Chondrocyte (in vitro differentiated cells): ENCODE measurements at regions not wholly inside any gene's neighbourhood (a gene's known extent, or its start where the extent isn't known, plus 50 kb on each side); places are given as distances from the start of the nearest gene placed in this dataset.
"Not testable (repeated sequence)": the region's sequence is repeated elsewhere in the genome, so short reads cannot be mapped to it uniquely, and the experiment has no call there.

Experiments used
- DNase-seq: peaks from one replicate; pipeline ENCODE4 v3.0.0; 2021; ENCODE audit warnings: mixed read lengths, low spot score
- H3K27ac Mint-ChIP-seq: one replicate; pipeline ENCODE4 v1.8.0; 2021; ENCODE audit warnings: mild to moderate bottlenecking, moderate library complexity, mixed read lengths; ENCODE audit not compliant: unreplicated experiment
- H3K27me3 Mint-ChIP-seq: 2 replicates; pipeline ENCODE4 v1.8.0; 2021; ENCODE audit warnings: low read depth, mixed read lengths
- H3K36me3 Mint-ChIP-seq: 2 replicates; pipeline ENCODE4 v1.8.0; 2021; ENCODE audit warnings: low read depth, mixed read lengths
- H3K4me1 Mint-ChIP-seq: 2 replicates; pipeline ENCODE4 v1.8.0; 2021; ENCODE audit warnings: low read depth, mild to moderate bottlenecking, mixed read lengths
- H3K4me3 Mint-ChIP-seq: one replicate; pipeline ENCODE4 v1.8.0; 2021; ENCODE audit warnings: mild to moderate bottlenecking, moderate library complexity, mixed read lengths; ENCODE audit not compliant: unreplicated experiment
- H3K9me3 Mint-ChIP-seq: 2 replicates; pipeline ENCODE4 v1.8.0; 2021; ENCODE audit warnings: low read depth, mixed read lengths
- TF ChIP-seq, protein P1 (sequence below): fragments of 200-600 bp; sonication (generic); IDR thresholded peaks from 2 replicates; pipeline ENCODE4 v1.5.0; 2021; ENCODE audit warnings: antibody characterized with exemption, mild to moderate bottlenecking, moderate library complexity

DNA sequence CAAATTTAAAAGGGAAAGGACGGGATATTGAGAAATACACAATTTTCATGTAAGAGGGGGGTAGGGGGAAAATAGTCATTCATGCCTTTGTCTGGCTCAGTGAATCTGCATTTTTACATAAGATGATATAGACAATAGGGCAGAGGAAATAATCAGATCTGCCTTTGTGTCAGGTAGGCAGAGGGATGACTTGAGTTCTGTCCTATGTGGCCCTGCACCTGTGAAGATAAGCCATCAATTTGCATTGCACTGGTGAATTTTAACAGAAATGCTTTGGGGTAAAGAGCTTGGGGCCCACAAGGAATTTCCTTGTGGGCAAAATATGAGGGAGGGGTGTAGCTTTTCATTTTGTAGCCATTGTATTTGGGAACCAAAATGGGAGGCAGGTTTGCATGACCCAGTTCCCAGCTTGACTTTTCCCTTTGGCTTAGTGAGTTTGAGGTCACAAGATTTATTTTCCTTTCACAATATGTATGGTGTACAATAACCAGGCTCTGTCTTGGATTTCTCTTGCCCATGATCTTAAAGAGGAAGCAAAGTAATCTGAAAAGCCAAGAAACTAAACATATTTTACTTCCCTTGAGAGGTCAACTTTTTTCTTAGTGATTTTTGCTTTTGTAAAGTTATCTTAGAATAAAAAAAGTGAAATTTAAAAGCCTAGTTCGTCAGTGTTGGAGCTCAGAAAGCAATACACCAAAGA lies 77.7 kb upstream of the SORL1 start:
- no peak overlapping the region for H3K4me3 Mint-ChIP-seq
- no peaks in the 10 kb centered on the region for H3K36me3 Mint-ChIP-seq
- H3K27me3 Mint-ChIP-seq = peaks cover 7% of the 10 kb centered on the region
- no peak overlapping the region for H3K27ac Mint-ChIP-seq
- TF ChIP-seq, protein P1, sequence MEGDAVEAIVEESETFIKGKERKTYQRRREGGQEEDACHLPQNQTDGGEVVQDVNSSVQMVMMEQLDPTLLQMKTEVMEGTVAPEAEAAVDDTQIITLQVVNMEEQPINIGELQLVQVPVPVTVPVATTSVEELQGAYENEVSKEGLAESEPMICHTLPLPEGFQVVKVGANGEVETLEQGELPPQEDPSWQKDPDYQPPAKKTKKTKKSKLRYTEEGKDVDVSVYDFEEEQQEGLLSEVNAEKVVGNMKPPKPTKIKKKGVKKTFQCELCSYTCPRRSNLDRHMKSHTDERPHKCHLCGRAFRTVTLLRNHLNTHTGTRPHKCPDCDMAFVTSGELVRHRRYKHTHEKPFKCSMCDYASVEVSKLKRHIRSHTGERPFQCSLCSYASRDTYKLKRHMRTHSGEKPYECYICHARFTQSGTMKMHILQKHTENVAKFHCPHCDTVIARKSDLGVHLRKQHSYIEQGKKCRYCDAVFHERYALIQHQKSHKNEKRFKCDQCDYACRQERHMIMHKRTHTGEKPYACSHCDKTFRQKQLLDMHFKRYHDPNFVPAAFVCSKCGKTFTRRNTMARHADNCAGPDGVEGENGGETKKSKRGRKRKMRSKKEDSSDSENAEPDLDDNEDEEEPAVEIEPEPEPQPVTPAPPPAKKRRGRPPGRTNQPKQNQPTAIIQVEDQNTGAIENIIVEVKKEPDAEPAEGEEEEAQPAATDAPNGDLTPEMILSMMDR = no peak
- H3K4me1 Mint-ChIP-seq = no peaks in the 10 kb centered on the region
- no peaks in the 10 kb centered on the region for H3K9me3 Mint-ChIP-seq
- DNase-seq = no peak

DNA sequence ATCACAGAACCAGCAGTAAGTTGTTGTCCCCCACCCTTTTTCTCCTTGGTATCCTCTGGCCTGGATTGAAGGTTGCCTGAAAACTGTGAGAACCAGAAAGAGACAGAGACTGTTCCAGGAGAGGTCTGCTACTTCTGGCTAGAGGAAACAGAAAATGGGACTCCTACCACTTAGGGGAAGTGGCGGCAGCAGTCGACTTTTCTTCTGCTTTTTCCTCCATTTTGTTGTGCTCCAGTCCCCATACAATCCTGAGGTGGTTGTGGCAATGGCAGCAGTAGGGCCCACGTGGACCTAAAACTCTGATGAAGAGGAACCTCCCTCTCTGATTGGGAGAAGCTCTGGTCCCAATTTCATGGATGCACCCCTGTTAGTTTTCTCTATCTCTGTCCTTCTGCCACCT lies 76.0 kb upstream of the SORL1 start:
- TF ChIP-seq, protein P1 = no peak
- H3K9me3 Mint-ChIP-seq = peaks cover 2% of the 10 kb centered on the region
- no peak for DNase-seq
- peaks cover 18% of the 10 kb centered on the region for H3K27me3 Mint-ChIP-seq
- no peak overlapping the region for H3K27ac Mint-ChIP-seq
- no peaks in the 10 kb centered on the region for H3K36me3 Mint-ChIP-seq
- no peak overlapping the region for H3K4me3 Mint-ChIP-seq
- H3K4me1 Mint-ChIP-seq = no peaks in the 10 kb centered on the region

DNA sequence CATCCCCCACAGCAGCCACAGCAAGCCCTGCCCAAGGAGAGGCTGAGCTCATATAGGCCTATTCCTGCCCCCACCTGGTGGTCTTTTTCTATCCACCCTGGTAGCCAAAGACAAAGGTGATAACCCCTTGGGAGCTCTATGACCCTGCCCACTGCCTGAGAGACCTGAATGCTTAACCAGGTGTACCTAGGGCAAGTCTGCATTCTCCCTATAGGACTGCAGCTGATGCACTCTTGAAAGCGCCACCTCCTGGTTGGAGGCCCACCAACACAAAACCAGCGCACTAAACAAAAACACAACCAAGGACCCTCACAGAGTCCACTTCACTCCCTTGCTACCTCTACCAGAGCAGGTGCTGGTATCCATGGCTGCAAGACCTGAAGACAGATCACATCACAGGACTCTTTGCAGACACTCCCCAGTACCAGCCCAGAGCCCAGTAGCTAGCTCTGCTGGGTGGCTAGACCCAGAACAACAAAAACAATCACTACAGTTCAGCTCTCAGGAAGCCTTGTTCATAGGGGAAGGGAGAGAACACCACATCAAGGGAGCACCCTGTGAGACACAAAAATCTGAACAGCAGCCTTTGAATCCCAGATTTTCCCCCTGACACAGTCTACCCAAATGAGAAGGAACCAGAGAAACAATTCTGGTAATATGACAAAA lies 72.8 kb upstream of the SORL1 start:
- H3K4me1 Mint-ChIP-seq, H3K27ac Mint-ChIP-seq, H3K4me3 Mint-ChIP-seq, DNase-seq, H3K9me3 Mint-ChIP-seq, H3K36me3 Mint-ChIP-seq: not testable (repeated sequence)
- H3K27me3 Mint-ChIP-seq = peaks cover 21% of the 10 kb centered on the region
- TF ChIP-seq, protein P1 = peak; percentile 7

DNA sequence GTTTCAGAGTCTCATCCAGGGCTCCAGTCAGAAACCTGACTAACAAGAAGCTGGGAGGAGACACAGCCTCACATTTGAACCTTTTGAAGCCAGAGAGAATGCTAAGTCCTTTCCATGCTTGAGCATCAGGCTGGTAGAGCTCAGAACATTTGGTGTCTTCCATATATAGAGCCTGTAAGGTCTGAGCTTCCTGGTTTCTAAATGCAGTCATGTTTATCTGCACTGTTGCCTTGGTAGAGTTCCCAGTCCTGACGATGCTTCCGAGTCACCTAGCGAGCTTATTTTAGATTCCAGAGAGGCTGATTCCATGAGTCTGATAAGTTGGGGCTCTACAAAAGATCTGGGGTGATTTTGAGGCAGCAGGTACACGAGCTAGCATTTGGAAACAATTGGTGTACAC lies 68.4 kb upstream of the SORL1 start:
- Mint-ChIP-seq H3K4me1 (no peaks in the 10 kb centered on the region), H3K4me3 (no peak overlapping the region), H3K27me3 (peaks cover 34% of the 10 kb centered on the region), H3K36me3 (no peaks in the 10 kb centered on the region), H3K9me3 (peaks cover 5% of the 10 kb centered on the region), H3K27ac (no peak overlapping the region)
- DNase-seq = no peak
- TF ChIP-seq, protein P1 = no peak

DNA sequence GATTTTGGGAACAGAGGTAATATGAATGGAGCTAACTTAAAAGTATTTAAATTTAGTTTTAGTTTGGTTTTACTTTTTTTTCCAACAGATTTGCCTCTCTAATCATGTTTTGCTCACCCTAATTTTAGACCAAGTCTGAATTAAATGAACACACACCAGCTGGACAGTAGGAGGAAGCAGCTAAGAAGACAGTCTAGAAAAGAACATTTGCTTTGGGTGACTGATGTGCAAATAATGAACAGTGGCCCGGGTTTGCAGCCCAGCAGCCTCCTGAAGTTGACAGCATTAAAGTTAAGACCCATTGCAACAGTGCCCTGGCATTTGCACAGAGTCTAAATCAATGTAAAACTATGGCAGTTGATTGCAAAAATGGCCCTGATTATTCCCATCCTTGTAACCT lies 66.4 kb upstream of the SORL1 start:
- DNase-seq = no peak
- Mint-ChIP-seq H3K27ac (no peak overlapping the region), H3K27me3 (peaks cover 33% of the 10 kb centered on the region), H3K36me3 (no peaks in the 10 kb centered on the region), H3K4me3 (no peak overlapping the region), H3K9me3 (peaks cover 5% of the 10 kb centered on the region), H3K4me1 (no peaks in the 10 kb centered on the region)
- TF ChIP-seq, protein P1 = no peak
